Cardiac fibroblast (primary cell): ENCODE measurements at regions not wholly inside any gene's neighbourhood (a gene's known extent, or its start where the extent isn't known, plus 50 kb on each side); places are given as distances from the start of the nearest gene placed in this dataset.

ENCODE experiments used
- DNase-seq, 2 donors: peaks; one replicate each; pipeline versions ENCODE4 v3.0.0 to v3.0.0-alpha.2; 2010; ENCODE audit warnings: low read depth in 2 of 2
- H3K4me3 ChIP-seq, 2 donors: replicated peaks in 1 of 2; 1 replicate in 1 of 2; 2 replicates in 1 of 2; pipeline ENCODE4 v1.5.1; 2011; ENCODE audit warnings: low read depth in 2 of 2, low read length in 2 of 2, mild to moderate bottlenecking in 2 of 2, moderate library complexity in 1 of 2
- TF ChIP-seq, protein P1 (sequence below): IDR thresholded peaks from one replicate; pipeline ENCODE4 v1.5.1; 2011; ENCODE audit warnings: low read depth, mild to moderate bottlenecking, low read length, inconsistent platforms

DNA sequence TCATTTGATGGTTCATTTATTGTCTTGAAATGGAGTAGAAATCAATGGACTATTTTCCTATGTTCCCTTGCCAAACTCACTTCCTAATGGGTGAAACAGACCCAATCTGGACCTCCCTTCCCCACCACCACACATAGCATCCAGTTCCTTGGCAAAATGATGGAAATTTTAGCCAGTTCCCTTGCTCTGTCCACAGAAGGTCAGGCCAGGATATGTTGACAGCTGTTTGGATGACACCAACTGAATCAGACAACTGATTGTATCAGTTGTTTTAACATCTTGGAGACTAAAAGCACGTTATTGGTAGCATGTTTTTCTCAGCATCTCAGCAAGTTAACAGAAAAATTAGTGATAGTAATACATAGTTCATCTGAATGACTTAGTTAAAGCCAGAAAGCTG is 534.8 kb downstream of the PSAT1 start:
- TF ChIP-seq, protein P1, sequence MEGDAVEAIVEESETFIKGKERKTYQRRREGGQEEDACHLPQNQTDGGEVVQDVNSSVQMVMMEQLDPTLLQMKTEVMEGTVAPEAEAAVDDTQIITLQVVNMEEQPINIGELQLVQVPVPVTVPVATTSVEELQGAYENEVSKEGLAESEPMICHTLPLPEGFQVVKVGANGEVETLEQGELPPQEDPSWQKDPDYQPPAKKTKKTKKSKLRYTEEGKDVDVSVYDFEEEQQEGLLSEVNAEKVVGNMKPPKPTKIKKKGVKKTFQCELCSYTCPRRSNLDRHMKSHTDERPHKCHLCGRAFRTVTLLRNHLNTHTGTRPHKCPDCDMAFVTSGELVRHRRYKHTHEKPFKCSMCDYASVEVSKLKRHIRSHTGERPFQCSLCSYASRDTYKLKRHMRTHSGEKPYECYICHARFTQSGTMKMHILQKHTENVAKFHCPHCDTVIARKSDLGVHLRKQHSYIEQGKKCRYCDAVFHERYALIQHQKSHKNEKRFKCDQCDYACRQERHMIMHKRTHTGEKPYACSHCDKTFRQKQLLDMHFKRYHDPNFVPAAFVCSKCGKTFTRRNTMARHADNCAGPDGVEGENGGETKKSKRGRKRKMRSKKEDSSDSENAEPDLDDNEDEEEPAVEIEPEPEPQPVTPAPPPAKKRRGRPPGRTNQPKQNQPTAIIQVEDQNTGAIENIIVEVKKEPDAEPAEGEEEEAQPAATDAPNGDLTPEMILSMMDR, result no peak
- no peak overlapping the region for H3K4me3 ChIP-seq
- DNase-seq, result no peak

DNA sequence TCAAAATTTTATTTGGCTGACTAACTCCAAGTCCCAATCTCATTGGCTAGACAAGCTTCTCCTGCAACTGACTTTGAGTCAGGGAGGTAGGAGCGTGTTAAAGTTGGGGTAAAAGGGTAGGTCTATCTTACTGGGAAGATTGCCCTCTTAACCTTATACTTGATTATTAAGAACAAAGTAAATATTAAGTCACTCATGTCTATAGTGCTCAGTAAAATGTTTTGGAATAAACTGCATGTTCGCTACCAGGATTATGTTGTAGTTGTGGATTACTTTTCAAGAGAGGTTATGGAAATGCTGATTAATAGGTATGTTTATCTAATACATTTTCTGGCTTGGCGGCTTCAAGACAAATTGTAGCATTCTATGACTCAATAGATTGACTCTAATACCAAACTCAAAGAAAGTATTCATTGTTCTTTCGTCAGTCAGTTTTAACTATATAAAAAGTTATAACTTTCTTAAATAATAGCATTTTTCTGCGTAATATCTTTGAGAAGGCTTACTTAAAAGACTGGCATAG is 539.1 kb downstream of the PSAT1 start:
- DNase-seq, result no peak
- TF ChIP-seq, protein P1, result no peak
- H3K4me3 ChIP-seq, result no peak overlapping the region

DNA sequence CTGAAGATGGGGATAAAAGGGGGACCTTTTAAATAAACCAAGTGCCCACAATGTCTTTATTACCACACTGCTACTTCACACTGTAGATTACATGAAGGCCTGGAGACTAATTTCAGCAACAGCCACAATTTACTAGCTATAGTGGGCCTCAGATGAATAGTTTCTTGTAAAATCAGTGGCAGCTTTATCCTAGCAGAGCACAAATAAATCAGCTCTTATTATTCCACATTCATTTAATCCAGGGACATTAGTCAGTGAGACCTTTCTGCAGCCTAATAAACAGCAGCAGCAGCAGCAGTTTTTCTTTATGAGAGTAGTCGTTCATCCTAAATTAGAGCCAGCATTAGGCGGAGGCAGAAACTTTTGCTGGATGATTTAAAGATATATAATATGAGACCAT is 542.3 kb downstream of the PSAT1 start:
- TF ChIP-seq, protein P1, result no peak
- H3K4me3 ChIP-seq, result no peak overlapping the region
- DNase-seq, result no peak

DNA sequence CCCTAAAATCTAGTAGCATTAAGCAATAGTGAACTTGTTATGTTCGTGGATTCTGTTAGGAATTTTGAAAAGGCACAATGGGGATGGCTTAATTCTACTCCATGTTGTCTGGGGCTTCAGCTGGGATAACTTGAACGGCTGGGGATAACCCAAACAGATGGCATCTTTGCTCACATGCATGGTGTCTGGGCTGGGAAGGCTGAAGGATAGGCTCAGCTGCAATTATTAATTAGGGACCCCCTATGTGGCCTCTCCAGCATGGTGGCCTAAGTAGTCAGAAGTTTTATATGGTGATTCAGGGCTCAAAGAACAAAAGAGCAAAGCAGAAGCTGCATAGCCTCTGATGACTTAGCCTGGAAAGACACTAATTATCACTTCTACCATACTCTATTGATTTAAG is 551.1 kb downstream of the PSAT1 start:
- no peak for DNase-seq
- TF ChIP-seq, protein P1, result no peak
- no peak overlapping the region for H3K4me3 ChIP-seq

DNA sequence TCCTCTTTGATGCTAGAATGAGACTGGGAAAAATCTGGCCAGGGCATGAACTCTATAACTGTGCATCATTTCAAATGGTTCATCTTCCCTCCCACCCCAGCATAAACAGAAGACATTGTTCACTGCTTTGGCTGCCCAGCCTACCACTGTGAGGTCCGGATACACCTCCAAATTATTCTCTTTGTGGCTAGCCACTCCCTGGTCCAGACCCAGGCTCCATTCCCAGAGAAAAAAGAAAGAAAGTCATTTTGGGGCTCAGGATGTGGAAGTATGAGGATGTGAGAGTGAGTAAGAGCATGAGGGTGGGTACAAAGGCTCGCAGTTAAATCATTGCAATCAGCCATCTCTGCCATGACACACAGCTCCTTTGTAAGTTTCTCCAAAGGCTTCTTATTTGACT is 559.2 kb downstream of the PSAT1 start:
- TF ChIP-seq, protein P1, result no peak
- DNase-seq, result peak in 1 of 2 donors; percentile 7
- H3K4me3 ChIP-seq, result no peak overlapping the region

DNA sequence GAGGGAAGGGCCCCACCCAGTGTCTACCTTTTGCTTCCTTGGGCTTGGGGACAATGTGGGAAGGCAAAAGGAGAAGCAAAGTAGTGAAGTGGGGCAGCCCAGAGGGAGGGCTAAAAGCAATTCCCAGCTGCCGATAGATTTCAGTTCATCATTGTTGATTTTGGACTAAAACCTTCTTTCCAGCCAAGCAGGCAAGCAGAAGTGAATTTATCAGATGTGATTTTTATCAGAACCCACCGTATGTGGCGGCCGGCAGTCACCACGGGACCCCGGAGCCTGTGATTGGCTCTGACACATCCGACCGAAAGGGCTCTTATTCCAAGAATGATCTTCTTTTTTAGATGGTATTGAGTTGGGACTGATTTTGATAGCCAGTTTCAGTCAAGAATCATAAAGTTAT is 559.9 kb downstream of the PSAT1 start:
- no peak for DNase-seq
- TF ChIP-seq, protein P1, result no peak
- H3K4me3 ChIP-seq, result no peak overlapping the region
